HUDEP-2 (cell line): ENCODE measurements at regions not wholly inside any gene's neighbourhood (a gene's known extent, or its start where the extent isn't known, plus 50 kb on each side); places are given as distances from the start of the nearest gene placed in this dataset.

ENCODE experiments used
- DNase-seq, 76 experiments: peaks; one replicate each; lab custom pipeline; 2025; ENCODE audit not compliant: unreplicated experiment in 76 of 76; lab: John Stamatoyannopoulos, UW

GRCh38 chr1:229760478-229760996 is 134.5 kb downstream of the URB2 start:
- no peak for DNase-seq

- peak in 1 of 76 experiments; percentile 4 for DNase-seq
These were observed 136.8 kb downstream of the URB2 start for GRCh38 chr1:229762891-229763290.

GRCh38 chr1:229768232-229768631 is 142.2 kb downstream of the URB2 start:
- DNase-seq: no peak

- DNase-seq: no peak
These were observed 143.0 kb downstream of the URB2 start for GRCh38 chr1:229769006-229769405.

- DNase-seq: no peak
These were observed 143.8 kb downstream of the URB2 start for GRCh38 chr1:229769809-229770208.

GRCh38 chr1:229778794-229779193 is 152.7 kb downstream of the URB2 start:
- DNase-seq: no peak

- no peak for DNase-seq
These were observed 155.4 kb downstream of the URB2 start for GRCh38 chr1:229781453-229781852.

- no peak for DNase-seq
These were observed 156.4 kb downstream of the URB2 start for GRCh38 chr1:229782469-229782868.

- DNase-seq: no peak
These were observed 158.8 kb downstream of the URB2 start for GRCh38 chr1:229784834-229785233.

GRCh38 chr1:229786974-229787610 is 161.0 kb downstream of the URB2 start:
- DNase-seq: no peak

GRCh38 chr1:229788004-229788403 is 162.0 kb downstream of the URB2 start:
- no peak for DNase-seq

GRCh38 chr1:229792012-229792975 is 166.2 kb downstream of the URB2 start:
- no peak for DNase-seq

GRCh38 chr1:229793488-229793887 is 167.4 kb downstream of the URB2 start:
- DNase-seq: no peak

GRCh38 chr1:229798558-229798957 is 172.5 kb downstream of the URB2 start:
- no peak for DNase-seq

GRCh38 chr1:229803626-229804217 is 177.7 kb downstream of the URB2 start:
- DNase-seq: no peak

GRCh38 chr1:229808272-229808671 is 182.2 kb downstream of the URB2 start:
- DNase-seq: no peak

GRCh38 chr1:229810140-229810539 is 184.1 kb downstream of the URB2 start:
- no peak for DNase-seq

- no peak for DNase-seq
These were observed 184.9 kb downstream of the URB2 start for GRCh38 chr1:229810961-229811360.

GRCh38 chr1:229812148-229812547 is 186.1 kb downstream of the URB2 start:
- no peak for DNase-seq

GRCh38 chr1:229812693-229813092 is 186.6 kb downstream of the URB2 start:
- no peak for DNase-seq

GRCh38 chr1:229815076-229815475 is 189.0 kb downstream of the URB2 start:
- no peak for DNase-seq
